H7 (cell line): ENCODE measurements at regions not wholly inside any gene's neighbourhood (a gene's known extent, or its start where the extent isn't known, plus 50 kb on each side); places are given as distances from the start of the nearest gene placed in this dataset.

Experiments used
- DNase-seq: peaks from one replicate; pipeline ENCODE4 v3.0.0; 2012
- H3K27me3 ChIP-seq: 2 replicates; pipeline ENCODE4 v1.6.0; 2011; ENCODE audit warnings: mild to moderate bottlenecking, low read length; ENCODE audit not compliant: control insufficient read depth, insufficient read depth
- H3K36me3 ChIP-seq: replicated peaks from 2 replicates; pipeline ENCODE4 v1.5.1; 2011; ENCODE audit warnings: low read length; ENCODE audit not compliant: control insufficient read depth, insufficient read depth
- H3K4me3 ChIP-seq: 2 replicates; pipeline ENCODE4 v1.5.1; 2011; ENCODE audit warnings: low read depth, mild to moderate bottlenecking, control low read depth, low read length, moderate library complexity; ENCODE audit not compliant: insufficient read depth

- Histone ChIP-seq H3K36me3 (no peaks in the 10 kb centered on the region), H3K4me3 (no peak overlapping the region), H3K27me3 (no peaks in the 10 kb centered on the region)
- no peak for DNase-seq
Measured at GRCh38 chr6:104212977-104213668, 646.6 kb downstream of the HACE1 start.

GRCh38 chr6:104207635-104208034, 652.1 kb downstream of the HACE1 start:
- Histone ChIP-seq H3K4me3 (no peak overlapping the region), H3K36me3 (no peaks in the 10 kb centered on the region), H3K27me3 (no peaks in the 10 kb centered on the region)
- DNase-seq = no peak

GRCh38 chr6:104201557-104201956, 658.2 kb downstream of the HACE1 start:
- Histone ChIP-seq H3K27me3 (no peaks in the 10 kb centered on the region), H3K4me3 (no peak overlapping the region), H3K36me3 (no peaks in the 10 kb centered on the region)
- DNase-seq = no peak

GRCh38 chr6:104187616-104188015, 672.1 kb downstream of the HACE1 start:
- Histone ChIP-seq H3K27me3 (no peaks in the 10 kb centered on the region), H3K36me3 (no peaks in the 10 kb centered on the region), H3K4me3 (no peak overlapping the region)
- DNase-seq = no peak

- DNase-seq = no peak
- Histone ChIP-seq H3K4me3 (no peak overlapping the region), H3K36me3 (no peaks in the 10 kb centered on the region), H3K27me3 (no peaks in the 10 kb centered on the region)
Measured at GRCh38 chr6:104186831-104187230, 672.9 kb downstream of the HACE1 start.

GRCh38 chr6:104183816-104184435, 675.8 kb downstream of the HACE1 start:
- H3K4me3 ChIP-seq = no peak overlapping the region
- H3K27me3 ChIP-seq = no peaks in the 10 kb centered on the region
- no peak for DNase-seq
- H3K36me3 ChIP-seq = no peaks in the 10 kb centered on the region

GRCh38 chr6:104182811-104183210, 676.9 kb downstream of the HACE1 start:
- no peak overlapping the region for H3K4me3 ChIP-seq
- no peak for DNase-seq
- H3K27me3 ChIP-seq = no peaks in the 10 kb centered on the region
- no peaks in the 10 kb centered on the region for H3K36me3 ChIP-seq

GRCh38 chr6:104173668-104174067, 686.1 kb downstream of the HACE1 start:
- Histone ChIP-seq H3K27me3 (no peaks in the 10 kb centered on the region), H3K4me3 (no peak overlapping the region), H3K36me3 (no peaks in the 10 kb centered on the region)
- no peak for DNase-seq

GRCh38 chr6:104170401-104170800, 689.3 kb downstream of the HACE1 start:
- Histone ChIP-seq H3K27me3 (no peaks in the 10 kb centered on the region), H3K4me3 (no peak overlapping the region), H3K36me3 (no peaks in the 10 kb centered on the region)
- no peak for DNase-seq

GRCh38 chr6:104166055-104166668, 693.6 kb downstream of the HACE1 start:
- no peak overlapping the region for H3K4me3 ChIP-seq
- no peaks in the 10 kb centered on the region for H3K27me3 ChIP-seq
- H3K36me3 ChIP-seq = no peaks in the 10 kb centered on the region
- no peak for DNase-seq

- DNase-seq = no peak
- no peak overlapping the region for H3K4me3 ChIP-seq
- no peaks in the 10 kb centered on the region for H3K36me3 ChIP-seq
- no peaks in the 10 kb centered on the region for H3K27me3 ChIP-seq
Measured at GRCh38 chr6:104162036-104162669, 697.6 kb downstream of the HACE1 start.

- Histone ChIP-seq H3K36me3 (no peaks in the 10 kb centered on the region), H3K4me3 (no peak overlapping the region), H3K27me3 (no peaks in the 10 kb centered on the region)
- DNase-seq = no peak
Measured at GRCh38 chr6:104159045-104159618, 700.6 kb downstream of the HACE1 start.

GRCh38 chr6:104143757-104144156, 716.0 kb downstream of the HACE1 start:
- DNase-seq = no peak
- H3K27me3 ChIP-seq = no peaks in the 10 kb centered on the region

GRCh38 chr6:104134876-104135275, 724.8 kb downstream of the HACE1 start:
- Histone ChIP-seq H3K4me3 (no peak overlapping the region), H3K36me3 (no peaks in the 10 kb centered on the region), H3K27me3 (no peaks in the 10 kb centered on the region)
- no peak for DNase-seq

More at GRCh38 chr6:104143757-104144156, 716.0 kb downstream of the HACE1 start:
- Histone ChIP-seq H3K4me3 (no peak overlapping the region), H3K36me3 (no peaks in the 10 kb centered on the region)
